DMS79 (cell line): ENCODE measurements at regions not wholly inside any gene's neighbourhood (a gene's known extent, or its start where the extent isn't known, plus 50 kb on each side); places are given as distances from the start of the nearest gene placed in this dataset.

ENCODE experiments used
- DNase-seq: peaks from one replicate; lab custom pipeline; 2025; lab: John Stamatoyannopoulos, UW

GRCh38 chr1:168455764-168456163, 88.0 kb downstream of the XCL2 start:
- no peak for DNase-seq

- DNase-seq: no peak
Measured at GRCh38 chr1:168454211-168454815, 89.5 kb downstream of the XCL2 start.

- DNase-seq: no peak
Measured at GRCh38 chr1:168453056-168453455, 90.7 kb downstream of the XCL2 start.

- no peak for DNase-seq
Measured at GRCh38 chr1:168452329-168452728, 91.5 kb downstream of the XCL2 start.

GRCh38 chr1:168447871-168448270, 95.9 kb downstream of the XCL2 start:
- DNase-seq: no peak

- DNase-seq: no peak
Measured at GRCh38 chr1:168446081-168446480, 97.7 kb downstream of the XCL2 start.

- DNase-seq: no peak
Measured at GRCh38 chr1:168443899-168444298, 99.9 kb downstream of the XCL2 start.

GRCh38 chr1:168443356-168443755, 100.4 kb downstream of the XCL2 start:
- no peak for DNase-seq

- no peak for DNase-seq
Measured at GRCh38 chr1:168442931-168443330, 100.9 kb downstream of the XCL2 start.

- DNase-seq: no peak
Measured at GRCh38 chr1:168441745-168442144, 102.1 kb downstream of the XCL2 start.

- DNase-seq: peak; percentile 37
Measured at GRCh38 chr1:168439456-168440375, 104.1 kb downstream of the XCL2 start.

GRCh38 chr1:168438626-168439025, 105.2 kb downstream of the XCL2 start:
- no peak for DNase-seq

- DNase-seq: no peak
Measured at GRCh38 chr1:168437821-168438220, 106.0 kb downstream of the XCL2 start.

GRCh38 chr1:168435439-168435838, 108.4 kb downstream of the XCL2 start:
- no peak for DNase-seq

- no peak for DNase-seq
Measured at GRCh38 chr1:168433238-168433637, 110.6 kb downstream of the XCL2 start.

GRCh38 chr1:168431882-168432281, 111.9 kb downstream of the XCL2 start:
- DNase-seq: no peak

GRCh38 chr1:168430321-168430720, 113.5 kb downstream of the XCL2 start:
- DNase-seq: no peak

- DNase-seq: no peak
Measured at GRCh38 chr1:168428063-168428731, 115.6 kb downstream of the XCL2 start.

- DNase-seq: no peak
Measured at GRCh38 chr1:168427051-168427450, 116.7 kb downstream of the XCL2 start.

- no peak for DNase-seq
Measured at GRCh38 chr1:168424281-168424680, 119.5 kb downstream of the XCL2 start.

- no peak for DNase-seq
Measured at GRCh38 chr1:168422203-168422847, 121.5 kb downstream of the XCL2 start.

GRCh38 chr1:168421399-168422004, 122.3 kb downstream of the XCL2 start:
- no peak for DNase-seq
